DMS79 treated with DMSO at 0.1 percent for 48 hours (cell line): ENCODE measurements at regions not wholly inside any gene's neighbourhood (a gene's known extent, or its start where the extent isn't known, plus 50 kb on each side); places are given as distances from the start of the nearest gene placed in this dataset.

Experiments
- DNase-seq: peaks from one replicate; lab custom pipeline; 2025; lab: John Stamatoyannopoulos, UW

- no peak for DNase-seq
These were observed 205.6 kb downstream of the GADD45G start for GRCh38 chr9:89810431-89810830.

- DNase-seq, result no peak
These were observed 206.5 kb downstream of the GADD45G start for GRCh38 chr9:89811356-89811755.

GRCh38 chr9:89811886-89812450 is 207.2 kb downstream of the GADD45G start:
- DNase-seq, result no peak

- no peak for DNase-seq
These were observed 207.9 kb downstream of the GADD45G start for GRCh38 chr9:89812556-89813181.

GRCh38 chr9:89813482-89813881 is 208.7 kb downstream of the GADD45G start:
- no peak for DNase-seq

- peak; percentile 2 for DNase-seq
These were observed 209.7 kb downstream of the GADD45G start for GRCh38 chr9:89814340-89815040.

- DNase-seq, result no peak
These were observed 210.5 kb downstream of the GADD45G start for GRCh38 chr9:89815061-89815902.

- DNase-seq, result no peak
These were observed 211.2 kb downstream of the GADD45G start for GRCh38 chr9:89815903-89816573.

- no peak for DNase-seq
These were observed 212.5 kb downstream of the GADD45G start for GRCh38 chr9:89817151-89817950.

GRCh38 chr9:89820337-89820736 is 215.5 kb downstream of the GADD45G start:
- DNase-seq, result no peak

GRCh38 chr9:89821081-89821480 is 216.3 kb downstream of the GADD45G start:
- no peak for DNase-seq

- DNase-seq, result no peak
These were observed 218.2 kb downstream of the GADD45G start for GRCh38 chr9:89822996-89823395.

GRCh38 chr9:89825669-89826068 is 220.9 kb downstream of the GADD45G start:
- DNase-seq, result no peak

GRCh38 chr9:89826186-89826585 is 221.4 kb downstream of the GADD45G start:
- DNase-seq, result no peak

GRCh38 chr9:89829346-89829745 is 224.5 kb downstream of the GADD45G start:
- no peak for DNase-seq

GRCh38 chr9:89835666-89836065 is 230.9 kb downstream of the GADD45G start:
- DNase-seq, result no peak

GRCh38 chr9:89837162-89837933 is 232.5 kb downstream of the GADD45G start:
- DNase-seq, result no peak

GRCh38 chr9:89837934-89838310 is 233.1 kb downstream of the GADD45G start:
- no peak for DNase-seq

GRCh38 chr9:89838621-89839020 is 233.8 kb downstream of the GADD45G start:
- no peak for DNase-seq

- DNase-seq, result no peak
These were observed 234.6 kb downstream of the GADD45G start for GRCh38 chr9:89839449-89839848.
